HG03175 (cell line): ENCODE measurements at regions not wholly inside any gene's neighbourhood (a gene's known extent, or its start where the extent isn't known, plus 50 kb on each side); places are given as distances from the start of the nearest gene placed in this dataset.
"Not testable (repeated sequence)": the region's sequence is repeated elsewhere in the genome, so short reads cannot be mapped to it uniquely, and the experiment has no call there.

Experiments used
- ATAC-seq: cut with Tn5 transposase; IDR thresholded peaks from one replicate; pipeline ENCODE4 v1.9.1; 2021; ENCODE audit warnings: mild to moderate bottlenecking, moderate library complexity; ENCODE audit not compliant: unreplicated experiment

GRCh38 chr9:39463696-39464095 lies 108.2 kb downstream of the SPATA31A1 start:
- ATAC-seq: peak; percentile 43

GRCh38 chr9:39464122-39464777 lies 108.8 kb downstream of the SPATA31A1 start:
- peak; percentile 95 for ATAC-seq

GRCh38 chr9:39474499-39474898 lies 119.0 kb downstream of the SPATA31A1 start:
- peak; percentile 99 for ATAC-seq

- ATAC-seq: not testable (repeated sequence)
These were observed 127.6 kb downstream of the SPATA31A1 start for GRCh38 chr9:39483073-39483472.

- peak; percentile 2 for ATAC-seq
These were observed 128.4 kb downstream of the SPATA31A1 start for GRCh38 chr9:39483880-39484279.

GRCh38 chr9:39484292-39484691 lies 128.8 kb downstream of the SPATA31A1 start:
- peak; percentile 78 for ATAC-seq

- not testable (repeated sequence) for ATAC-seq
These were observed 132.0 kb downstream of the SPATA31A1 start for GRCh38 chr9:39487477-39487876.

- not testable (repeated sequence) for ATAC-seq
These were observed 140.8 kb downstream of the SPATA31A1 start for GRCh38 chr9:39496248-39496647.

GRCh38 chr9:39503178-39503577 lies 147.7 kb downstream of the SPATA31A1 start:
- not testable (repeated sequence) for ATAC-seq

GRCh38 chr9:39527387-39528029 lies 172.0 kb downstream of the SPATA31A1 start:
- ATAC-seq: not testable (repeated sequence)

- ATAC-seq: peak; percentile 67
These were observed 177.1 kb downstream of the SPATA31A1 start for GRCh38 chr9:39532597-39532996.

GRCh38 chr9:39533001-39533762 lies 177.7 kb downstream of the SPATA31A1 start:
- ATAC-seq: peak; percentile 21

- not testable (repeated sequence) for ATAC-seq
These were observed 178.5 kb downstream of the SPATA31A1 start for GRCh38 chr9:39533763-39534548.

- ATAC-seq: not testable (repeated sequence)
These were observed 179.4 kb downstream of the SPATA31A1 start for GRCh38 chr9:39534897-39535296.

GRCh38 chr9:39542157-39542556 lies 186.7 kb downstream of the SPATA31A1 start:
- ATAC-seq: not testable (repeated sequence)

GRCh38 chr9:39545079-39545478 lies 189.6 kb downstream of the SPATA31A1 start:
- not testable (repeated sequence) for ATAC-seq

- not testable (repeated sequence) for ATAC-seq
These were observed 195.1 kb downstream of the SPATA31A1 start for GRCh38 chr9:39550573-39550972.

- ATAC-seq: not testable (repeated sequence)
These were observed 196.1 kb downstream of the SPATA31A1 start for GRCh38 chr9:39551544-39551943.

GRCh38 chr9:39552242-39552881 lies 196.9 kb downstream of the SPATA31A1 start:
- ATAC-seq: not testable (repeated sequence)

GRCh38 chr9:39554352-39554751 lies 198.9 kb downstream of the SPATA31A1 start:
- not testable (repeated sequence) for ATAC-seq
